Amniotic stem cell (primary cell): ENCODE measurements at regions not wholly inside any gene's neighbourhood (a gene's known extent, or its start where the extent isn't known, plus 50 kb on each side); places are given as distances from the start of the nearest gene placed in this dataset.

ENCODE experiments used
- DNase-seq: peaks from one replicate; lab custom pipeline; 2025; lab: John Stamatoyannopoulos, UW

DNA sequence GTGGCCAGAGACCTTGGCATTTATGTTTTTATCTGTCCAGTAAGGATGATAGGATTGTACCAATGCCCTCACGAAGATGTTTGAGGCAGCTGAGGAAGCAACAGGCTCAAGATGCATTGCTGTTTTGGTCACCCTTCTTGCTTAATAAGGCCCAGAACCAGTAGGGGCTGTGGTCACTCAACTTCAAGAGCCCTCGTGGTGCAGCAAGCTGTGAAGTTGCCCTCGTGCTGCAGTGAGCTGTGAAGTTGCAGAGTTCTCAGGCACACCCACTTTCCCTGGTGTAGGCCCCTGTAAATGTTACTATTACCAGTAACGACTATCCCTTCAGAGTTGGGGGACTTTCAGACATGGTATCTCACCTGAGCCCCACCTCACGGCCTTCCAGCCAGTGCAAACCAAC lies 207.6 kb upstream of the LYZL1 start:
- no peak for DNase-seq

DNA sequence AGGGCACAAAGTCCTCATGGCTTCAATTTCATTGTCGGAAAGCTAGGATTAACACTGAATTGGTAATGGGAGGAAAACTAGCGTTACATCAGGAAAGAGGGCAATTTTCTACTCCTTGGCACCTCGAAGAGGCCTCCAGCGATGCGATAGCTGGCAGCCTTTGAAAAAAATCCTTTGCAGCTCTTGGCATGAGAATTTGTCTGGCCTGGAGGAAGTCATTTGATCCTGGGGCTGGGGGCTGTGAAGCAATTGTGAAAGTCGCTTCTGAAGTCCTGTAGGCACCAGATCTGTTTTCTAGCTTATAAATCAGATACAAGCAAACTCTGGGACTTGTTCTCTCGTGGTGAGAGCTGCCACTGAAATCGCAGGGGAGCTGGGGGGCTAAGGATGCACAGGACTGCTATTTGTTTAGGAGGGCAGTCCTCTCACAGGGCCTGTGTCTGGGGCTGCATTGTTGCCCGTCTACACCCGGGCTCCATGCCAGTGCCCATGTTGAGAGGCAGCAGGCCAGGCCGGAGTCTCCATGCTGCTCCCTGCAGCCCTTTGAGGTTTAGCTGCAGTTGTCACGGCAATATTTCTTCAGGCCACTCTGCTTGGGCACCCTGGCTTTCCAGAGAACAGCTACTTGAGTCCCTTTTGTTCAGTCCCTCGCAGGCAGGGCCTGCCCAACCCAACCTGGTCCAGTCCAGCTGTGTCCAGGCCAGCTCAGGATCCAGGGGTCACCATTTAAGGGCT lies 206.8 kb upstream of the LYZL1 start:
- DNase-seq: no peak

DNA sequence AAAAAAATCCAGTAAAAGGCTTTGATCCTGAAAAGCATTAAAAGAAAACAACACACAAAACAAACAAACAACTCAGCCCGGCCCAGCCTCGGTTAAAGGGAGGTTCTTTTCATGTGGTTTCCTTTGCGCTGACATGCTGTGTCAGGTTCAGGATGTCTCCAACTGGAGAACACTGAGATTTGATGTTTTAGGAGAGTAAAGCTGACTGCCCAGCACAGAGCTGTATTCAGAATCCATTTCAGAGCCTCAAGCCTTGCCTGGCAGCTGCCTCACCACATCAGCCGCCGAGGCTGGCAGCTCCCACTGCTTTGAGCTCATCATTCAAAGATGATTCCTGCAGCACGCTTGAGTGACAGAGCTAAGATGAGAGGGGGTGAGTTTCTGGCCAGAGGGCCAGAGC lies 205.8 kb upstream of the LYZL1 start:
- no peak for DNase-seq

DNA sequence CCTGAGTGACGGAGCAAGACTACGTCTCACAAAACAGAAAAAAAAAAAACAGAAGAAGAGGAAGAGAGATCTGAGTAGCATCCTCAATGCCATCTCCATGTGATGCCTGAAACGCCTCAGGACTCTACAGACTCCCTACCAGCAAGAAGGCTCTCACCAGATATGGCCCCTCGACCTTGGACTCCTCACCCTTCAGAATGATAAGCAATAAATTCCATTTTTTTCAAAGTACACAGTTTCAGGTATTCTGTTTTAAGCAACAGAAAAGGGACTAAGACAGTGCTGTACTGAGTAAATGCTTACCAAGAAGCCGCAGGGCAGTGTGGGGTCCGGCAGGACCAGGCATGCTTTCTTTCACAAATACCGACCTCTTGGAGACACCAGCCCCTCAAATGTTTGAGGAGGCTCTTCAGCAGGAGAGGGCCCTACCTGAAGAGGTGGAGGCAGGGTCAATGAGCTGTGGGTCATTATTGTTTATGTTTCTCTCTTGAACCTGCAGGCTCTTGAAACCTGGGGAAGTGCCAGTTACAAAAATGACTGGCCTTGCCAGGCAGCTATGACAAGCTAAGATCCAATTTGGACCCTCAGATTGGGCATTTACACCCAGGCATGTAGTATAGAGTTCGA lies 204.1 kb upstream of the LYZL1 start:
- DNase-seq: no peak

DNA sequence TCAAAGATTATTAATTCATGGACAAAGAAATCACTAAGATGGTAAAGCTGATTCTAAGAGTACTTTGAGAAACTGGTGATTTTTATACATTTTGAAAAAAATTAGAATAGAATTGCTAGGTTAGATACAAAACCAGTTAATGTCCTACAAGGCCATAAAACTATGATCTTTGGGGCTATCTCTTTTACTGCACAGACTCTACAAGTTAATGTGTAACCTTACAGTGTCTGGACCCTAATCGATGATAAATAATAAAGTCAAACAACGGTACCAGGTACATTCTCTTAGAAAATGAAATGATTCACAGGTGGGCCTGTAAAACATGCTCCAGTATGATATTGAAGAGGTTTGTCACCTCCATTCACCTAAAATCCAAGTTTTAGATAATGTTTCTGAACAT lies 199.8 kb upstream of the LYZL1 start:
- DNase-seq: no peak

DNA sequence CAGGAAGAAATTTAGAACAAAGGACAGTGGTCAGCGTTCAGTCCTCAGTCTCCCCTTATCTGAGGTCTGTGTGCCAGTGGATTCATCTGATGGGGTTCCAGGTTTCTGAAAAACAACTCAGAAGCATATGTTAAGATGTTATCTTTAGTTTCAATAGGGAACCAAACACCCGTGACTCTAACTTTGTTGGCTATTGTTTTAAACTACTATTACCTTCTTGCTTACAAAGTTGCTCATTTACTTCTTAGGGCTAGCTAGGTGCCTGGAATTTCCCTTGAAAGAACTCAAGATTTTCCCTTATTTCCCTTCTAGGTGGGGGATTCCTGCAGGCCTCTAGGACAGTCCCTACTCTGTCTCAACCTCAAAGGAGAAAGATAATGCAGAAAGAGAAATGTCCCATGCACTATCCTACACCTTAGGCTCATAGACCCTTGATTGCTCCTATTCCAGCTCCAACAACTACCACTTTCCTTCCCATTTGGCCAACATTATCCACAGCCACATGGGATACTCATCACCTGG lies 192.5 kb upstream of the LYZL1 start:
- no peak for DNase-seq

DNA sequence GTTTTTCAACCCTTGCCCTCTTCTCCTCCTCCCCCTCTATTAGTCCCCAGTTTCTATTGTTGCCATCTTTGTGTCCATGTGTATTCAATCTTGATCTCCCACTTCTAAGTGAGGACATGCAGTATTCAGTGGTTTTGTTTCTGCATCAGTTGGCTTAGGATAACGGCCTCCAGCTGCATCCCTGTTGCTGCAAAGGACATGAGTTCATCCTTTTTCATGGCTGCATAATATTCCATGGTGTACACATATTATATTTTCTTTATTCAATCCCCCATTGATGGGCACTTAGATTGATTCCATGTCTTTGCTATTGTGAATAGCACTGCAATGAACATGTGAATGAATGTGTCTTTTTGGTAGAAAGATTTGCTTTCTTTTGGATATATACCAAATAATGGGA lies 190.4 kb upstream of the LYZL1 start:
- no peak for DNase-seq

DNA sequence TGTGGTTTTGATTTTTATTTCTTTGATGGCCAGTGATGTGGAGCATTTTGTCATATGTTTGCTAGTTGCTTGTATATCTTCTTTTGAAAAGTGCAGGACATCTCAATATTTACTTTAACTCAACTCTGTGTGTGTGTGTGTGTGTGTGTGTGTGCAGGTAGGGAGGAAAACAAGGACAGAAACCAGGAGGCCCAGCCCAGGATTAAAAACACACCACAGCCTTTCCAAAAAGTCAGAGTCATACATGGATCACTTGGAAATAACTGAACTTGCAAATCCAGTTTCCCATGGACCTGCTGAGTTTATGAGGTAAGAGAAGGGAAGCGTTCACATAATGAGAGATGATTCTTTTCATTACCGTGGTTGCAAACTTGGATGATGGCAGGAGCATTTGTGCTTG lies 189.9 kb upstream of the LYZL1 start:
- no peak for DNase-seq

DNA sequence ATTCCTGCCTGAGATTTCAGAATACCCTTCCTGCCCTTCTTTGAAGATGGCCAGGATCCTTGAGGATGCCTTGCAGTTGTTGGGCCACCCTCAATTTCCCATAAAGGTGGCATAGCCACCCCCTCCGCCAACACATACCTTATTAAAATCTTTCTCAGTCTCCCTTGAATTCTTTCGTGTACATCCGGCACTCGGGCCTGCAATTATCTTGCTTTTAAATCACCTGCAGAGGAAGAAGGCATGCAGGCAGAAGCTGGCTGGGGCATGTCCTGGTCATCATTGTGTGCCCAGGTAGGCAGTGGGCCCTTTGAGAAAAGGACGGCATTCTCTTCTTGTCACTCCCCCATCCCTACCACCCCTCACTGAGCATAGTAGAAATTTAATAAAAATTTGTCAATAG lies 189.5 kb upstream of the LYZL1 start:
- no peak for DNase-seq

DNA sequence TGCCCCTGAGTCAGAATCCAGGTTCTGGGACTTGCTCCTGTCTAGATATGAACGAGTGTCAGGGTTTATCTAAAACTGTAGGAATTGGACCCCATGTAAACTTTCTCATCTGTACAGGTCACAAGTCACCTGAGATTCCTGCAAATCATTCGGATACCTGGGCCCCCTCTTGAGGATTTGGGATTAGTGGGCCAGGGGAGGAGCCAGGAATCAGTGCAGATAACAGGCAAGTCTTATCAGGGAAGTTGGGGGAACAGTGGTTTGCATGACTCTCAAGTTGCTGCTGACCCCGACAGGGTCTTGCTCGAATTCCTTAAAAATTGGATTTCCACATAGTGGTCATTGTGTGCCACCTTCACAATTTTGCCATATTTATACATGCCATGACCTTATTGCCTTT lies 188.4 kb upstream of the LYZL1 start:
- DNase-seq: no peak

DNA sequence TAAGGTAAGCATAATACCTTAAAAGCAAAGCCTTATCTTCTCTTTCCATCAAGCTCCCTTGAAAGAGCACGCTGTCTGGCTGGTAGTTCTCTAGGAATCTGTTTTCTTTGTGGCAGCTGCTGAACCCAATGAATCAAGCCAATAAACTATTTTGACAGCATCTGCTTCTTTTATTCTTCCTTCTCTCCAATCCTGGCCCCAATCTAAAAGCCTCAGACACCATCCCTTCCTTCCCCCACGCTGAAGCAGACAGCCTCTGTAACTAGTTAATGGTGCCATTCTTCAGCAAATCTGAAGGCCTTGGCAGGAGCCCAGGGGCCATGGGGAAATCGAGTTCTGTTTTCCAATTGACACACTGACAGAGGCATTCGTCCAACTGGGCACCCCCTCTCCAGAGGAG lies 186.6 kb upstream of the LYZL1 start:
- no peak for DNase-seq

DNA sequence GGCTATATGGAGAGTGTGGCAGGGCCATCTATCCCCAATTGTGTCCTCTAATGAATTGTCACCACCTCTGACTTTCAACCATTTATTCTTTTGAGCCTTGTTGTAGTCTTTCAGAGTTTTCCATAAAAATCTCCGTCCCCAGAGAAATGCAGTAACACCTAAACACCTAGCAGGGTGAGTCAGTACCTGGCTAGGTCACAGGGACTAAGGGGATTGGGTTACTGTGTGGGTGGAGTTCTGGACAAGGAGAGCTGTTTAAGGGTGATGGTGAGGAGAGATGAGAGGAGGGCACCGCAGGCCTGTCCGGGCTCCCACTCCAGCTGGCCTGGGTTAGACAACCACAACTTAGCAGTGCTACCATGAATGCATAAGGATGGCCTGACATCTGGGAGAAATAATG lies 186.2 kb upstream of the LYZL1 start:
- DNase-seq: no peak

DNA sequence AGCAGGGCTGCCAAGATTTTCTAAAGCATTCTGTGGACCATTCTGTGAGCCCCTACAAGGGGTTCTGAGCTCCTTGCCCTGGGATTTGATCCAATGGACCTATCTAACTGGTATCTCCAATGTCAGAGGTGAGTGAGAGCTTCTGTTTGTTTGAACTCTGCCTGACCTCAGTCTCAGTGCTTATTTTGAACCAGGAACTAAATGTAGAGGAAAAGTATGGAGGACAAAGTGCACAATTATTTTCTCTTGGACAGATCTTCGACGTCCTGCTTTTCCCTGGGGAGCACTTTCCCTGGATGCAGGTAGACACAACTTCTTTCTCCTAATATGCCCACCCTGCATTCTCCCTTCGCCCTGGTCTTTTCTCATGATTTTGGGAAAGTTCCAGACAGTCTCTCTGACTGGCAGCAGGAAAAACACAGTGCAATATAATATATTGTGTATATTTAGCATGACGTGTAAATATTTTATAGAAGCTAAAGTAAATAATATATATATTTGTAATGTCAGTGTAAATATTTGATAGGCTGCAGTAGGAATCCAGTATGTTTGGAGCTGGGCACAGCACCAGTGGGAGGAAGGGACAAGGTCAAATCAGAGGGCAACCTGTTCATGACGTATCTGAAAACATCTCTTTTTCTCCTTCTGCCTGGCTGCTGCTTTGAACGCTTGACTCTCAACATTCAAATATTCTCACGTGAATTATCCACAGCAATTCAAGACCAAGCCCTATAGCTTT lies 184.0 kb upstream of the LYZL1 start:
- no peak for DNase-seq

DNA sequence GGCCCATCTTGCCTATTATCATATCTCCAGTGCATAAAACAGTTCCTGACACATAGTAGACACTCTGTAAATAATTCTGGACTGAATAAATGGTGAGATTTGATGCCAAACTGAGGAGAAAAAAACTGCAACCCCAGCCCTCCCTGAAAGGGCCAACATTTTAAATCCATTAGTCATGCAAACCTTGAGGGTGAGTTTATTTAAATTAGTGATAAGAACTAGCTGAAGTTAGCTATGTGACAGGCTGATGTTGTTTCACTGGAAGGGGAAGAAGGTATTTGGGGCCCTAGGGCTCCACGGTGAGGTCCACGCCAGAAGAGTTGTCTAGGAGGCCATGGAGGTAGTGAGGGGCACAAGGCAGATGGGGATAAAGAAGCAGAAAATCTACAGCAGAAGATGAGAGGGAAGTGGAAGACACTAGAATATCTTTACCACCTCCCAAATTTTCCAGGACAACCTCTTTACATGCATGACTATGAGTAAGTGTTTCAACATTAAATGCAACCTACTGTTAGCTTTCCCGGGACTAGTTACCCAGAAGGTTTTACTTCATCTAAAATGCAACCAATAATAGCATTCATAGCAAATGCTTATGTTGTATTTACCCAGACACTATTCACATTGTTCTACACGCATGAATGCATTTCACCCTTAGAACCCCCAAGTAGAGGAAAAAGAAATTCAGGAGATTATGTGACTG lies 183.2 kb upstream of the LYZL1 start:
- peak; percentile 48 for DNase-seq

DNA sequence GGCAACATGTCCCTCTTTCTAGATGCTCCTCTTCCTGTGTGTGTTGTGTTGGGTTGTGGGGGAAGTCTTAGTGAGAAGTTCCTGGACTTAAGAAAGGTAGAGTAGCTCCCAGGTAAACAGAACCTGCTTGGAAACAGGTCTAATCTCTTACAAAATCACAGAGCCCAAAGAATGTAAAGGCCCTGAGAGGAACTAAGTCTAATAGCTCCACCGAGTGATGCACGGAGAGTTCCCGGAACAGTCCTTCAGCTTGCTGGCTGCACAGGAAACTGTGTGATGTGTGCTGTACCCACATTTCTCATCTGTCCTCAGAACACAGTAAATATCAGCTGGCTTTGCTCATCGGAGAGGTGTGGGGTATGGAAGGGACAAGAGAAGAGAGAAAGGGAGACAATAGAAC lies 182.6 kb upstream of the LYZL1 start:
- DNase-seq: no peak

DNA sequence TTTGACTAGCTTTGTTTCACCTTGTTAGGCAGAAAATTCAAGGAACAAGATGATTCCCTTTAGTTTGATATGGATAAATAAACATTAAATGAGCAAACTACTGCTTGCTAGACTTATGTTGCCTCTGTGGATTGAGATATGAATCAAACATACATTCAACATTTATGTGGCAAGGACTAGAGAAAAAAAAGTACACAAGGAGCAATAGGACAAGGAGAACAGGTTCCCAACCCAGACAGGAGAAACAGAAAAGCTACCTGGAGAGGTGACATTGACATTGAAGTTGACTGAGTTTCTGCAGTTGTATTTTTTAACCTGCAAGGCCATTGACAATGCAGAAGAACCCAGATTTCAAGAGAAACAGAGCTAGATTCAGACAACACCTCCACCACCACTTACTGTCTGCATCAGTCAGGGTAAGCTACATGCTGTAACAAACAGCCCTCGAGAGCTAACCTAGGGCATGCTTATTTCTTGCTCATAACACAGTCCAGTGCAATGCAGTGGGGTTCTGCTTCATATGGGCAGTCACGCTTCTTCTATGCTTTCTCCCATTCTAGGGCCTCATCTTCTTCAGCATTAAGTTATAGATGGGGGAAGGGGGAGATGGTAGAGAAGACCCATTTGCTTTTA lies 180.9 kb upstream of the LYZL1 start:
- no peak for DNase-seq

DNA sequence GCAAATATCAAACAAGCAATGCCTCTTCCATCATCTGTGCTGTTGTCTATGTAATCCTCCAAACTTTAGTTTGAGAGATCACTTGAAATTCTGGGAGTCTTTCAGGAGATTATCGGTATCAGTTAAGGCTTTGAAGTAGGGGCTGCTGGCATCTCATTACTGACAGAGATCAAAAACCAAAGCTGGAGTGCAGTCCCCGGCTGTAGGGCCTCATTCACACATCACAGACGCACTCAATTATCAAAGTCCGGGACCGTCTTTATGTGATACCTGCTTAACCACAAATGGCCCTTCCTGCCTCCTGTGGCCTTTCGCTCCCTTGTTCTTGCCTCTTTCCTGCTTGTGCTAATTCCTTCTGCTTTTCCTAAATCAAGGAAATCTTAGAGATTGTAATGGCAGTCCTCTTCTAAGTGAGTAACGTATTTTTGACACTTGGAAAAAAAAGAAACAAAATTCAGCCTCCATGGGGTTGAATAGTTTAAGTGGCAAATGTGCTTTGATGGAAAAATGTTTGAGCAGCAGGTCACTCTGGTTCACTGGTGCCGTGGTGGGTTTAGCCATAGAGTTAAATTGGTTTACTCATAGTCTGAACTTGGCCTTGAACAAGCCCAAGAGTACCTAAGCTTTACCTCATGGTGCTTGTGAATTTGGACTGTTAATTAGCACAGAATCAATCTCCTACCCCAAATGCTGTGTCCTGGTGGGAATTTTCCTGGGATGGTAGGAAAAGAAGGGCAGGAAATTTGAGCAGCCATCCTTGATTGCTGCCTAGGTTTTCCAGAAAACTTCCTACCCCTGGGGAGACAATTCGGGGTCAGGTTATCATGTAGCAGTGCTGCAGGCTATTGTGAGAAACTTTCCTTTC lies 178.9 kb upstream of the LYZL1 start:
- no peak for DNase-seq

DNA sequence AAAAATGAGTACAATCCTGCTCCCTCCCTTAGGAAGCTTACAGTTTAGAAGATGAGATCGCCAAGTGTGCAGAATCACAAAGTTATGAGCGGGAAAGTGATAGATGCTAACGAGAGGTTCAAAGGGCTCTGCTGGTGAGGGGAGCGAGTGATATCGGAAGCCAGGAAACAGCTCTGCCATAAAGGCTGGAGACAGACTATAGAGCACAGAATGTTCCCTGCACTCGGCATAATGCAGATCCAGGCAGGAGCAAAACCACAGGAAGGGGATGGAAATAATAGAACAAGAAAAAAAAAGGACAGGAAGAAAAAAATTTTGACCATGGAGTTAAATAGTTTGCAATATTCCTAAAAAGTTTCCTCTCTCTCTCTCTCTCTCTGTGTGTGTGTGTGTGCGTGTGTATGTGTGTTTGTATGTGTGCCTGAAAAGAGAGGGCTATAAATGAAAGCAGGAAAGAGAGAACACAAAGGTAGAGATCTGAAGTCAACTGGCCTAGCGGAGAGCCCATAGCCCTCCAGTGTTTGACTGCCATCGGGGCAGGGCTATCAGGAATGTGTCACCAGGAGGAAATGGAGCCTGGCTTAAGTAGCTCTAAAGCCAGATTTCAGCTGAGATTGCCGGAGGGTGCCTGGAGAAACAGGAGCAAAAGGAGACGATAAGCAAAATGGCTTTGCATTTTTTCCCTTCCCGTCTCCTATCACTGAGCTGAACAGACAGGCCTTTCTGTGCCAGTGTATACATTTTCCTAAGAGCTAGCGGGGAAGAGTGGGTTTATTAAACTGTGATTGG lies 175.8 kb upstream of the LYZL1 start:
- no peak for DNase-seq

DNA sequence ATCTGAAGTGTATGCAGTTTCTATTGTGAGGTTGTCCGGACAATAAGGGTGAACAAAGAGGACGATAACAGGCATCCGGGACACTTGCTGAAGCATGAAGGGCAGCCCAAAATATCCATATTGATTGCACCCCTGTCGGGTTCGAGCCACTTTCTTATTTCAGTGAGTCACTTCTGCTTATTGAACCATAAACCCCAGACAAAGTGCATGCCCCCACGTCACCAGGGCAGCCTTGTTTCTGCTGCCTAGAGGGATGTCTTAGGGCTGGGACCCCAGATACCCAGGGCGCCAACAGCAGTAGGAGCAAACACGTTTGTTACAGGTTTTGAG lies 175.3 kb upstream of the LYZL1 start:
- DNase-seq: no peak

DNA sequence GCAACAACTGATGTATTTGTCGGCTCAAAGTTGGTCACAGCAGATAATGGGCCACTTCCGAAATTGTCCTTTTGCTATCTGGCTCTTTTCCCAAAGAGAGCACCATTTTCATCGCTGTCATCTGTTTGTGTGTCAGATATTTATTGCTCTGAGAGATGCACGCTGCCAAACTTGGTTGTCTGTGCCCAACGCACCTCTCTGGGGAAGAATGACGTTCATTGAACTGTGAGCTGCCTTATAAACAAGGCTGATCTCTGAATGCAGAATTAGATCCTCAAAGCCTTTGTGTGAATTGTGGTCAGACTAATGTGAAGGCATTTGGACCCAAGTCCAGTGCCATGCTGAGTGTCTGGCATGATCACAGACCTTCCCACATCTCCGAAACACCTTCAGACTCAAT lies 174.7 kb upstream of the LYZL1 start:
- no peak for DNase-seq
